NCI-H2171 (cell line): ENCODE measurements at regions not wholly inside any gene's neighbourhood (a gene's known extent, or its start where the extent isn't known, plus 50 kb on each side); places are given as distances from the start of the nearest gene placed in this dataset.

Experiments
- DNase-seq: peaks from one replicate; lab custom pipeline; 2025; lab: John Stamatoyannopoulos, UW

DNA sequence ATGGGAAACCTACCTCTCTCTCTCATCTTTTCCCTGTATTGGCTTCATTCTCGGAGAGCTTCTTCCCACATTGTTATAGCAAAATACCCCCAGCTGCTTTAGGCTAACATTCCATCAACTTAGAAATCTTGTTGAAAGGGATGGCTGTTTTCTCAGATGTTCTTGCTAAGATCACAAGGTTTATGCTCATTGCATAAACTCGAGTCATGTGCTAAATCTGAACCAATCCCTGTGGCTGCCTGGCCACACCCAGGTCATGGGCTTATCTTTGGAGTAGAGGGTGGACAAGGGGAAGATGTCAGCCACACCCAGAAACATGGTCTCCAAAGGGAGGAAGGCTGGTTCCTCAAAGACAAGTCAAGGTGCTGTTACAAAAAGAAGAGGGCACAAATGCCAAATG lies 150.6 kb upstream of the UMPS start:
- DNase-seq = no peak

DNA sequence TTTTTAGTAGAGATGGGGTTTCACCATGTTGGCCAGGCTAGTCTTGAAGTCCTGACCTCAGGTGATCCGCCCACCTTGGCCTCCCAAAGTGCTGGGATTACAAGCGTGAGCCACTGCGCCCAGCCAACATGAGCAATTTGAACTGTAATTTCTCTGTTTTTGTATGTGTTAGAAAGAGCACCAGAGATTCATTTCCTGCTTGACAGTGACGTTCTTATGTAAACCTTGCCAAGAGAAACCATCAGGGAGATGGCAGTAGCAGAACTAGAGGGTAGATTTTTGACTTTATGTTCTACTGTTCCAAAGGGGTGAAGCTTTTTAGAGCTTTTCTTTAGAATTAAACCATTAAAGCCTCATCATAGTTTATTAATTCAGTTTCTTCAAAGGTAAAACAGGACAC lies 148.1 kb upstream of the UMPS start:
- no peak for DNase-seq

DNA sequence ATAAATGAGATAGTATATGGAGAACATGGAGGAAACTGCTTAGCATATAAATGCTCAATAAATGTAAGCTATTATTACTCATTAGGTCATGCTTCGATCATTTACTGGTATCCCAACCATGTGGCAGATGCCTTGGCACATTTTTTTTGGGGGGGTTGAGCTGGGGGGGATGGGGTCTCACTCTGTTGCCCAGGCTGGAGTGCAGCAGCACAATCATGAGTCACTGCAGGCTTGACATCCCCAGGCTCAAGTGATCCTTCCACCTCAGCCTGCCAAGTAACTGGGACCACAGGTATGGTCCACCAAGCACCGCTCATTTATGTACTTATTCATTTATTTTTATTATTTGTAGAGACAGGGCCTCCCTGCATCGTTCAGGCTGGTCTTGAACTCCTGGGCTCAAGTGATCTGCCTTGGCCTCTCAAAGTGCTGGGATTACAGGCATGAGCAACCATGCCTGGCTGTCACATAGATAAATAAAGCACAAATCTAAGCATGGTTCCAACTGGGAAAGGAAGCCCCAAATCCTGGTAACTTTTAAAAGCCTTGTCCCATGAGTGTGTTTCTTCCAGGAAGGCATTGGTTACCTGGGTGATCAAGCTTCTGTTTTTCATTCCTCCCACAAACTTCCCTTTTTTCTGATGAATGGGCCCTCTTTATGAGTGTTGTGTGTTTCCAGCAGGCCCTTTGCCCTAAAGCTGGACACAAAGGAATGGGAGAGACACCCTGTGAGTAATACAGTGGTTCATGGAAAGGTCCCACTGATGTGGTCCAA lies 147.4 kb upstream of the UMPS start:
- no peak for DNase-seq

DNA sequence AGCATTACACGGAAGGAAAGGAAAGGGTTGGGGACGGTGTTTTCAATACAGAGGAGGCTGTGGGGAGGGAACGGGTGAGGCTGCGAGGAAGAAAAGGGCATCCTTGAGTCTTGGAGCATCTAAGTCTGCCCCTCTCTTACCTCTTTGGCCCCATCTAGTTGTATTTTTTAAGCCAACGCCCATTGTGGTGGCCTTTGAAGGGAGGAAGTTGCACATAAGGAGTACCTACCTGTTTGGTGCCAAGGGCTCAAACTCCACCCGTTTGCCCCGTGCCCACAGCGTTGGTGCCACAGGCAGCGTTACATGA lies 146.1 kb upstream of the UMPS start:
- no peak for DNase-seq

DNA sequence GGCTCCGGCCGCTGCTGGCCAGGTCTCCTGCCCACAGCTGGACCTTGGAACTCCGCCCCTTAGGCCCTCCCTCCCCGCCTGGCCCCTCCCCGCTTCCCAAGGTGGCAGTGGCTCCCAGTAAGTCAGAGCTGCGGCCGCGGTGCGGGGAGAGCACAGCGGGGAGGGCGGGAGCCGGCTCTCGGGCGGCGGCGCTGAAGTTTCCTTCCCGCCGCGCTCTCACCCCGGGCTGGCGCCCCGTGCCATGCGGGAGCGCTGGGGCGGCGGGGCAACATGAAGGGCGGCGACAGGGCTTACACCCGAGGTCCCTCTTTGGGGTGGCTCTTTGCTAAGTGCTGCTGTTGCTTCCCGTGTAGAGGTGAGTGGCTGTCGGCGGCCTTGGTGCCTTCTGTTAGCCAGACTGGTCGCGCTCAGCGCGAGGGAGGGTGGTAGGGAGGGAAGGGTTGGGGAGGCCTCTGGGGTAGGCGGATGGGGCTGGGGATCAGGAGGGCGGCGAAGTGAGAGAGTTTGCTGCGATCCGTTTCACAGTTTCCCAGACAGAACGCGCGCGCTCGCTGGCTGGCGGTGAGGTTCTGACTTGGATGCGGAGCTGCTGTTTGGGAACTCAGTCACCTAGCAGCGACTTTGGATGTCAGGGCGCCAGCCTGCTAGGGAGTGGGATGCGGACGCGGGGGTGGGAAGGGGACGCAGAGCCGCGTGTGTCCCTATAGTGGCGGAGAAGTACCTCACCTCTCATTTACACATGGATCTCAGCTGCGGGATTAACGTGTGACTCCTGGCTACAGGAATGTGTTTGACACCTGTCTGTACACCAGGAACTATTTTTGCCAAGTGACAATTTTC lies 145.5 kb upstream of the UMPS start:
- DNase-seq = peak; percentile 21

DNA sequence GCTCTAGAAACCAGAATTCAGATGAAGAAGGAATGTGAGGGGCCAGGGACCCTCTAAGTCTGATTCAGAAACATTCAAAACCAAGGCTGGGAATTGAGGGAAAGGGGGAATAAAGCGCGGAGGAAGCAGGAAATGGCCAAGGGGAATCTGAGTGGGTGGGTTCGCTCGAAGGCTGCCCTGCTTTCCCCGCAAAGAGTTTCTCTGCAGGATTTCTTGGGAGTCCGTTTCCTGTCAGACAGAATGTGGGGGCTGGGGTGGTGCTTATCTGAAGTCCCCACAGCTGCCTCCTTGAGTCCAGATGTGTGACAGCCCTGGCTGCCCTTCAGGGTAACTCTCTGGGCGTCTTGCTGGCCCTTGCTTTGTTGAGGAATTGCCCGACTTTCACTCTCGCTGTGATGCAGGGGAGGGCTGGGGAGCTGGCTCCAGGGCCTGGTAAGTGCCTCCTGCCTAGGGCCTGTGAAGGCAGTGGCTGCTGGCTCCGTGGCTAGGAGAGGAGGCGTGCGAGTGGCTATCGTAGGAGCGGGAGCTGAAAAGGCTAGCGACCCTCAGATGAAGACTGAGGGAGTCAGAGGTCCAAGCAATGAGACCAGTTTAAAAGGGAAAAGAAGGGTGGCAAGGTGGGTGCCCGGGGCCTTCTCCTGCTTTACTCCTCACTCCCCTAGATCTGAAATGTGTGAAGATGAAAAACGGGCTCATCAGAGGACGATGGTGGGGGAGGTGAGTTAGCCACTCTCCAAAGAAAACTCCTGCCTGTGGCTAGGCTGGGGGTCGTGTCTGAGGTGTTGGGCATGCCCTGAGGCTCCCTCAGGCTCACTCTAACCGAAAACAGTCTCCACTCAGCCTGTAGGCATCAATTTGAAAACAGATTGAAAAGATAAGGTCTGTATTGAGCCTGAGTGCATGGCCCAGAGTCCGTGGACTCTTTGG lies 143.9 kb upstream of the UMPS start:
- no peak for DNase-seq

DNA sequence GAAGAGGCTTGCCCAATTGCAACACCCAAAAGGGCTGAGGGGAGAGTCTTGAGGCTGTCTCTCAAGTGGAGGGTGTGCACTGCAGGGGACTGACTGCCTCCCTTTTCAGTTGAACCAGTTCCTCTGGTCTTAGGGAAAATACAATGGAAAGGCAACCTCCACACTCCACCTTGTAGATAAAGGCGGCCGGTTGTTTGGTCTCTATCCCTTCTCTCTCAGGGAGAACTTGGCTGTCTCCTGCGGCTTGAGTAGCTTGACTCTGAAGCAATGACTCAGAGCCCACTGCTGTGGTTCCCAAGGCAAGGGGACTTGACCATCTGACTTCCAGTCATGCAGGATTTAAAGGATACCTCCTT lies 143.2 kb upstream of the UMPS start:
- DNase-seq = no peak

DNA sequence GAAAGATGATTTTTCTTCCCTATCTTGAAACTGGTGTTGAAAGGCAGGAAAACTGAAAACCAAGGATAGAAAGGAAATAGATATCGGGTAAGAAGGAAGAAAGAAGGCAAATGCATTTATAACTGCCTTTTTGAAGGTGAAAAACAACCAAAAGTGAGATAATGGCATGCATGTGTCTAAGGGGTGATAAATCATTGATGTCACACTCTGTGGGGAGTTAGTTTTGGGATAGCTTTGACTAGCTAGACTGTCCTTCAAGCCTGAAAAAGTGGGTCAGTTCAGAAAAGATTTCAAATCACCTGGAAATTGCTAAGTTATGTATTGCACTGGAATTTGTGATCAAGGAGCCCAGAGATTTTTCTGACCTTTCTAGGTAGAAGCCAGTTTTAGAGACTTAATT lies 142.2 kb upstream of the UMPS start:
- no peak for DNase-seq

DNA sequence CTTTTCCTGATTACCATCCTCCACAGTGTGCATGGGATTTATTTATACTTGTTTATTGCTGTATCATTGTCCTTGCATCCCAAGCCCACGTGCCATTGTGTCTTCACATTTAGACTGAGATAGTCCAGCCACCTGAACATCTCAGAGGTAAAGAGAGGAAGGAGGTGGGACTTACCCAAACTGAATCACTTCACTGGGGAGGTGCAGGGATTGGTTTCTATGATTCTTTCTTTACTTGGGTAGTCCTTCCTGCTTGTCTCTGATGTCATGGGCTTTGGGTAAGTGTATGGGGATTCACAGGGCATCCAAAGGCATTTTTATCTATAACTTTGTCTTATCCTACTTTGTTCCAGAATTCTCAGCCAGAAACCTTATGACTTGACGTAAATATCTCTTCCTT lies 141.5 kb upstream of the UMPS start:
- no peak for DNase-seq

DNA sequence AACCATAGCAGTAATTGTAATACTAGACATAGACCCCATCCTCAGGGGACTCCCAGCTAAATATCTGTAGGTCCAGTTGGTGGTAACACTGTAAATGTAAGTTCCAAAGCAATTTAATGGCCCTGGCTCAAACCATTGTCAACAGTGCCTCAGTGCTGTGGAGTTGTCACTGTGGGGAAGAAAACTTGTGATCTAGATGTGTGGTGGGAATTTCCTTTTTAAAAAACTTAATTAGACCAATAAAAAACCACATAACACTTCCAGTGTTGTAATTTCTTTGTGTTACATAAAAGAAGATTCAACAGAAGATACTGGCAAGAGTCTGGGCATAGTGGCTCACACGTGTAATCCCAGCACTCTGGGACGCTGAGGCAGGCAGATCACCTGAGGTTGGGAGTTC lies 138.6 kb upstream of the UMPS start:
- DNase-seq = no peak

DNA sequence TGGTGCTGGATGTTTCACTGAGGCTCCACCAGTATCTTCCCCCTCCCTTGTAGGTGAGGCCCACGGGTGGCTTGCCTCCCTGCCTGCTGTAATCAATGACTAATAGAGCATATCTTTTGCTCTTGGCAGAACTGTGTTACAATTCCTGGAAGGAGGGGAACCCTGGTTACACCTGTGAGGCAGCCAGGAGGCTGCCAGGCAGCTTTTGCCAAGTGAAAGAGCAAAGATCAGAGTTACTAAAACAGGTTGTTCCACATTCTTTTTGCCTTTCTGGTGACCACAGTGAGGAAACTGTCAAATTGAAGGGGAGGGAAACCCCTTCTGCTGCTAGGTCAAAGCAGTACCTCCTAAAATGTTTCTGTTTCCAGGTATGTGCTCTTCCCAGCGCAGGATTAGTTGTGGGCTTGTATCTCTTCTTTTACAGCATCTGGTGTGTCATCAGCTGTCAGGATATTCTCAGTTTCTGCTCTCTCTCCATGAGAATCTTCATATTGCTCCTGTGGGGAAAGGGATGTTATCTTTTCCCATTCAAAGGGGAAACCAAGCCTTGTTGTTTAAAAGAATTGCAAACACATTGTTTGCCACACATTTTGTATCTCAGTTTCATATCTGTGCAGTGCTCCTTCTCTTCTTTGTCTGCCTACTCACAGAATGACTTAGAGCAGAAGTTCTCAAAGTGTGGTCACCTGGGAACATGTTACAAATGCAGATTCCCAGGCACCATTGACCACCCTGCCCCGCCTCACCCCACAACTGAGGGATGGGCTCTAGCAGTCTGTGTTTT lies 137.4 kb upstream of the UMPS start:
- no peak for DNase-seq

DNA sequence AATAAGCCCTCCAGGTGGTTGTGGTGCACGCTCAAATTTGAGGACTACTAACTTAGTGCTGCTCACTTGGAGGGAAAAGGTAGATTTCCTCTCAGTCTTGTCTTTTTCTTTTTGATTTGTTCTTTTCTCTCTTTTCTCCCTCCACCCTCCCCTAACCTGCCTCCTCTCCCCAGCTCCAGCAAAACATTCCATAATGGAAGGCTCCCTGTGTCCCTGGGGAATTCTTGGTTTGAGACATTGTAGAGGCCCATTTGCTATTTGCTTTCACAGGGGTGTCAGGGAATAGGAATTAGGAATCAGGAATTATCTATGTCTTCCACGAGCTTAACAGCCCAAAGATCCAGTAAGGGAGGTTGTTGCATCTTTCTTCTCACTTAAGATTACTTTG lies 136.8 kb upstream of the UMPS start:
- no peak for DNase-seq

DNA sequence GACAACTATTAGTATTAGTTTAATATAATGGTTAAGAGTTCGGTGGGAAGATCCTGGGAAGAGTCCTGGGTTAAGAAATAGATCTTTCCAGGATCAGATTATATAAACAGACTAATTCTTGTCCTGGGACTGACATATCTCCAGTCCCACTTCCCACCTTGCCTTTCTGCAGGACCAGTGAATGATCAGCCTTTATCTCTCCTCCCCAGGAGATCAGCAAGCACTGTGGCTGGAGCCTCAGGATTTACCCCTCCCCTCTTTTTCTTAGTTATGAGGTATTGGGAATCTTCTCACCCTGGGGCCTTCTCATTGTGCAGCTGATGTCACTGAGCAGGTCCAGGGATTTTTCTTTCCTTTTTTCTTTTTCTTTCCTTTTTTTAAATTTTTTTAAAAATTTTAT lies 135.7 kb upstream of the UMPS start:
- DNase-seq = no peak

DNA sequence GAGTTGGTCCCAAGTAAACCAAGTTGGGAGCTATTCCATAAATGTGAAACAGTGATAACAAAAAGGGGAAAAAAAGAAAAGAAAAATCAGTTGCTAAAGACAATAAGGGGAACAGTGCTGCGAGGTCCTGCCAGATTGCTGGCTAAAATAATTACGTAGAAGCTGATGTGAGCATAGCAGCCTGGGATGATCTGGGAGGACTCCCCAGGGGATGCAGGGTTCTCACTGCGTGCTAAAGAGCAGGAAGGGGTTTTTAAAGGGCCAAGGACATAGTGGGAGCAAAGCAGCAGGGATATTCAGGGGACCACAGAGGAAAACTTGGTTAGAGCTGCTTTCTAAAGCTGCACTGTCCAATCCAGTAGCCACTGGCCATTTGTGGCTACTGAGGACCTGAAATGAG lies 133.0 kb upstream of the UMPS start:
- DNase-seq = peak; percentile 43

DNA sequence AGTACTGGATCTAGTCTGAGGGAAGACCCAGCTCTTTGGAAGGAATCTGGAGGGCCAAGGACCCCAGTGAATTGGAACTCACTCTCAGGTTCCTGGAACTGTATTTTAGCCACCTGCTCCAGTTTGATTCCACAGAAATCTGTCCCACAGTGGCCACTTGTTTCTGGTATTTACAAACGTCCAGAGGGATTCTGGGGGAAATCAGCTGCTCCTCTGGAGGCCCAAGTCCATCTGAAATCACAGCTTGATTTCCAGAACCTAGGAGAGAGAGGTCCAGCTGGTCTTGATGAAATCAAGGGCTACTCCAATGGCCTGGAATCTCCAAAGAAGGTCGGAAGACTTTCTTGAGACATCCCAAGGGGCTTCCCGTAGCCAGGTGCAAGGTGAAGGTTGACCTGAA lies 132.3 kb upstream of the UMPS start:
- no peak for DNase-seq

DNA sequence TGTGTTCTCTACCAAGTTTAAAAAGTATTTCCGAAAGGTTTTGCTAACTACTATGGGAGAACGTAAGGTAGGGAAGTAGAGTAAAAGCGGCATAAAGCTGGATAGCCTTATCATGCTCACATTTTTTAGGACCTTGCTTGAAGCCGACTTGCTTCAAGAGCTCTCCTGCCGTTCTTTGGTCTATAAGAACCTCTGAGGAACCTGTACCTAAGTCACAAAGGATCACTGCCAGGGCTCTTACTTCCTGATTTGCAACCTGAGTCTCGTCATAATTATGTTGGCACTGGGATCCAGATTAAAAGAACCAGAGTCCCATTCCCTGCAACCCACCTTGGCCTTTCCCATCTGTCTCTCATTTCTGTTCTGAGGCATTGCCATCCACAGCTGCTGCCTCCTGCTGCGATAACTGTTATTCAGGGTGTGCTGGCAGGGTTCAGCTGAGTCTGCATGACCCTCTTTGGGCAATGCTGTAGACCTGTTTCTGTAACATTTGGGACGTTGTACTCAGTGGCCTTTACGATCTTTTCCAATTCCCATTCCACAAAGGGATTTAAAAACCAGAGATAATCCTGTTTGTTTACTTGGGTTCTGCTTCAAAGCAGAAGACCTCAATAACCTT lies 131.0 kb upstream of the UMPS start:
- DNase-seq = peak; percentile 67

DNA sequence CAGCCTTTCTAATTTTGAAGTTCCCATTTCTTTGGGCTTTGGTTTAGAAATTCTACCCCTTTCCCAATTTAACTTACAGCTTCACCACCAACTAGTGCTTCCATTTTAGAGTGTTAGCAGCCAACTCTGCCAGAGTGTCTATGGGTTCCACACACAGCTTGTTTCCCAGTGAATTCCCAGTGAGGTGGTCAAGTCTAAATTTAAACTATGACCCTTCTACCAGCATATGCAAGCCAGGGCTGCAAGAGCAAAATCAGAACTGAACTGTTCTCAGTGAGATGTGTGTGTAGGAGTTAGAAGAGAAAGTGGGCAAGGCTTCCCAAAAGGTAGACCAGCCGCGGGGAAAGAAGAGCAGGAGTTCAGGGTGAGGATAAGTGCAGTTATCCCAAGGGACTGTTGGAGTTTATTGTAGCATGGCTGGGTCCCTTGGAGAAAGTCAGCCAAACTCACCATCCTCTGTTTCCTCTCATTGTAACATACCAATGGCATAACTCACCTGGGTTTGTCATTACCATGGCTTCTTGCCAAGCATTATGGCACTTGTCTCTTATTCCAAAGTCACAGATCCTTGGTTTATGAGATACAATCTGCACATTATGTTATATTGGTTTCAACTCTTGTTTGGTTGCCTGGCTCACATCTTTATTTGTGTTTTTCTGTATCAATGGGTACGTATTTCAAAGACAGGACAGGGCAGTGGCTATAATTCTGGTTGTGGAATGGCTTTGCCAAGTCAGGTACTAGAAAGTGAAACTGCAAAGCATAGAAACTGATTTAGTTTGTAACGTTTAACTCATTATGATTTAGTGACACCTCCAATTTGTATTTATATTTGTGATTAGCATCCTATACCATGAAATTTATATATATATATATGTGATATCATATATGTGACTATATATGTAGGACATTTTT lies 130.2 kb upstream of the UMPS start:
- DNase-seq = peak; percentile 26

DNA sequence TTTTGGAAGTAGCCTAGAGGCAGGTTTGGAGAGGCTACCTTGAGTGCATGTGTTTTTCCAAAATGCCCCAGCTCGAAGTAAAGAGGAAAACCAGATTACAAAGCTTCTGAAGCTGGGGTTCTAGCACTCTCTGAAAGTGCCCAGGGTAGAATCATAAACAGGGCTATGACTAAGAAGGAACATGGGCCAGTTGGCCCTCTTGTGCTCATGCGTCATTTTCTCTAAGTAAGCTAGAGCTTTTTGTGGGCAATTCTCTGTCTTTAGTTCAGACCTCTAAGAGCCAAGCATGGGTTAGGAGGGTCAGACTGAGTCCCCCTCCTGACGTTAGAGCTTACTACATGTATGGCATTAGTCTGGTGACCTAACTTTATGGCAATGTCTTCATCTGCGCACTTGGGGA lies 129.5 kb upstream of the UMPS start:
- no peak for DNase-seq

DNA sequence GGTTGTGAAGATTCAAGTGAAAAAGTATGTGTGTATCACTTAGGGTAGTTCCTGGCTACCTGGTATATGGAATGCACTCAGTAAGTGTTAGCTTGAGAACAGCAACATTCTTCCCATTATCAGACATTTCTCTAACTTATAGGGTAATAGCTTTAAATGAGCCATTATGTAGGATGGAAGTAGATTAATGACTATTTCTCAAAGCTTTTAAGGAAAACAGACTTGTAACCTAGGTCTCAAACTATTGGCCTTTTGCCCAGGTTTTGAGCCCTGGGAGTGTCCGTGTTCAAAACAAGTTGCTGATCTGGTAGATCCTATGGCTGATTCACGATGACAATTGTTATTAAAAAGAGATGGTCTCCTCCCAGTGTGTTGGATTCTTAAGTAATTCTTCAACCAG lies 129.1 kb upstream of the UMPS start:
- no peak for DNase-seq

DNA sequence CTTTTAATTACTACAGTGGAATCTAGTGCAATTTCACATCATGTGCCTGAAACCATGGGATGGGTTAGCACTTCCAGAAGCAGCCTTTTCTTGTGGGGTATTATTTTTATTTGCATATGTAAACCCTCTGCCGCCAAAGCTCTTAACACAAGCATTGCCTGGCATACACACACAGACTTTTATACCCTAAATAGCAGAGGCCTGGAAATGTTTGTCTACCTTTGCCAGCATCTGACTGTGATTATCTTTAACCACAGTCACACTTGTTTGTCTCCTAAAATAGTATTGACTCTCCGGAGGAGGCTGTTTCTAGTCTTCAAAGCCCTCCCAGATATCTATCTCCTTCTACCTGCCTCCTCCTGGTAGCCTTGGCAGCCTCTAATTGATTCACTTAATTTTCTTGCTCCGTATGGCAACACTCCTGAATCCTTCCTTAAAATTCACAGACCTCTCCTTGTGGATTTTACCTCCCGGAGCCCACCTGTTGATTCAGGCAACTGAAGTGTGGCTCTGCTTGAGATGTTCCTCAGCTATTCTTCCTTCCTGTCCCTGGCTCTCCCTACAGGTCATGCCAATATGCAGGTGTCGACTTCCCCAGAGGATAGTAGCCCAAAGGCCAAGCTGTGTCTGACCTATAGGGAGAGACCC lies 127.1 kb upstream of the UMPS start:
- no peak for DNase-seq
